ENCODE measurements at regions not wholly inside any gene's neighbourhood (a gene's known extent, or its start where the extent isn't known, plus 50 kb on each side); places are given as distances from the start of the nearest gene placed in this dataset.

DNA sequence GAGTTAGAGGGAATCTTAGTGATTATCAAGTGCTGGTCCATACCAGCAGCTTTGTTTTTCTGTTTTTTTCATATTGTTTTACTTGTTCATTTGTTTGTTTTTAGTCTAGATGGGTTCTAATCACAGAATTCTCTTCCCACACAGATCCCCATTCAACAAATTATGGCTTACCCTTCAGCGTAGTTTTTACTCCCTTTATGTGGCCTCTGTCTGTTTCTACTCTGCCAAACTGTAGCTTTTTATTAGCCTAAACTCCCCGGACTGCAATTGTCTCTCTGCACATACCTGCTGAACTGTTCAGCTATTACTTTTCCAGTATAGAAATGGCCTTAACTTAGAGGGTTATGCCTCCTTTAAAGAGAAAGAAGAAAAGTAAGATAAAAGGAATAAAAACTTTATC lies 348.5 kb downstream of the TGFB2 start:
- no peaks in the 10 kb centered on the region for H4K20me1 ChIP-seq (ENCODE audit: low read depth, low read length)
- no peaks in the 10 kb centered on the region for H3K36me3 ChIP-seq (ENCODE audit: low read length)
- H3K79me2 ChIP-seq (ENCODE audit: insufficient read depth, low read length) = no peaks in the 10 kb centered on the region
- H3K4me3 ChIP-seq (ENCODE audit: insufficient read depth, low read length, poor library complexity, severe bottlenecking) = no peak overlapping the region
- TF ChIP-seq, protein P1, sequence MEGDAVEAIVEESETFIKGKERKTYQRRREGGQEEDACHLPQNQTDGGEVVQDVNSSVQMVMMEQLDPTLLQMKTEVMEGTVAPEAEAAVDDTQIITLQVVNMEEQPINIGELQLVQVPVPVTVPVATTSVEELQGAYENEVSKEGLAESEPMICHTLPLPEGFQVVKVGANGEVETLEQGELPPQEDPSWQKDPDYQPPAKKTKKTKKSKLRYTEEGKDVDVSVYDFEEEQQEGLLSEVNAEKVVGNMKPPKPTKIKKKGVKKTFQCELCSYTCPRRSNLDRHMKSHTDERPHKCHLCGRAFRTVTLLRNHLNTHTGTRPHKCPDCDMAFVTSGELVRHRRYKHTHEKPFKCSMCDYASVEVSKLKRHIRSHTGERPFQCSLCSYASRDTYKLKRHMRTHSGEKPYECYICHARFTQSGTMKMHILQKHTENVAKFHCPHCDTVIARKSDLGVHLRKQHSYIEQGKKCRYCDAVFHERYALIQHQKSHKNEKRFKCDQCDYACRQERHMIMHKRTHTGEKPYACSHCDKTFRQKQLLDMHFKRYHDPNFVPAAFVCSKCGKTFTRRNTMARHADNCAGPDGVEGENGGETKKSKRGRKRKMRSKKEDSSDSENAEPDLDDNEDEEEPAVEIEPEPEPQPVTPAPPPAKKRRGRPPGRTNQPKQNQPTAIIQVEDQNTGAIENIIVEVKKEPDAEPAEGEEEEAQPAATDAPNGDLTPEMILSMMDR (IDR thresholded peaks at IDR 0.05; ENCODE audit: insufficient read depth, low read length, poor library complexity, severe bottlenecking) = no peak
- no peak for TF ChIP-seq EZH2phosphoT487 (conservative IDR thresholded peaks at IDR 0.05; ENCODE audit: low read length)
- H3K9me2 ChIP-seq (replicated peaks; ENCODE audit: insufficient read depth, low read length) = no peaks in the 10 kb centered on the region
- H3K9me3 ChIP-seq (ENCODE audit: insufficient read depth, low read length) = no peaks in the 10 kb centered on the region
- H3F3A ChIP-seq (ENCODE audit: insufficient read depth) = no peaks in the 10 kb centered on the region
- no peak overlapping the region for H3K4me2 ChIP-seq (ENCODE audit: low read depth, low read length, poor library complexity, severe bottlenecking)
- no peaks in the 10 kb centered on the region for H3K27me3 ChIP-seq (ENCODE audit: low read length)
- no peak overlapping the region for H3K27ac ChIP-seq (ENCODE audit: low read depth, low read length)
- no peak overlapping the region for H2AFZ ChIP-seq (ENCODE audit: low read depth, low read length, severe bottlenecking)
- H3K9ac ChIP-seq (ENCODE audit: low read length) = no peak overlapping the region

DNA sequence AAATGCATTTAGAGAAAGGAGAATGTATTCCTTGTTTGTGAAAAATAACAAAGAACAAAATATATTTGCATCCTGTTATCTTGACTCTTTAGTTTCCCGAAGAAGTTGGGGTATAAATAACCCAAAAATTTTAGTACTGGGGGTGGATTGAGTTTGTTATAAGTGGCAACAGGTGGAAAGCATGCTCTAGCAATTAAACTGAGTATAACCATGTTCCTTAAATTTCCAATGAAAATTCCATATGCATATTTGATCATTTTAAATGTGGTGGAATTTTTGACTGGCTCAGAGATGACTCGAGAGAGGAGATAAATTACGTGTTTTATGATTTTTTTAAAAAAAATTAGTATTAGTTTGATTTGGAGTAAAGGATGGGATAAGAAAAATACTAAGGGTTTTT lies 348.9 kb downstream of the TGFB2 start:
- no peak overlapping the region for H3K27ac ChIP-seq (ENCODE audit: low read depth, low read length)
- no peak overlapping the region for H3K4me3 ChIP-seq (ENCODE audit: insufficient read depth, low read length, poor library complexity, severe bottlenecking)
- no peak overlapping the region for H2AFZ ChIP-seq (ENCODE audit: low read depth, low read length, severe bottlenecking)
- no peak overlapping the region for H3K4me2 ChIP-seq (ENCODE audit: low read depth, low read length, poor library complexity, severe bottlenecking)
- no peaks in the 10 kb centered on the region for H4K20me1 ChIP-seq (ENCODE audit: low read depth, low read length)
- no peaks in the 10 kb centered on the region for H3K27me3 ChIP-seq (ENCODE audit: low read length)
- no peak for TF ChIP-seq EZH2phosphoT487 (conservative IDR thresholded peaks at IDR 0.05; ENCODE audit: low read length)
- TF ChIP-seq, protein P1 (IDR thresholded peaks at IDR 0.05; ENCODE audit: insufficient read depth, low read length, poor library complexity, severe bottlenecking) = no peak
- H3K36me3 ChIP-seq (ENCODE audit: low read length) = no peaks in the 10 kb centered on the region
- no peak overlapping the region for H3K9ac ChIP-seq (ENCODE audit: low read length)
- H3K9me3 ChIP-seq (ENCODE audit: insufficient read depth, low read length) = no peaks in the 10 kb centered on the region
- no peaks in the 10 kb centered on the region for H3K9me2 ChIP-seq (replicated peaks; ENCODE audit: insufficient read depth, low read length)
- no peaks in the 10 kb centered on the region for H3K79me2 ChIP-seq (ENCODE audit: insufficient read depth, low read length)
- no peaks in the 10 kb centered on the region for H3F3A ChIP-seq (ENCODE audit: insufficient read depth)

DNA sequence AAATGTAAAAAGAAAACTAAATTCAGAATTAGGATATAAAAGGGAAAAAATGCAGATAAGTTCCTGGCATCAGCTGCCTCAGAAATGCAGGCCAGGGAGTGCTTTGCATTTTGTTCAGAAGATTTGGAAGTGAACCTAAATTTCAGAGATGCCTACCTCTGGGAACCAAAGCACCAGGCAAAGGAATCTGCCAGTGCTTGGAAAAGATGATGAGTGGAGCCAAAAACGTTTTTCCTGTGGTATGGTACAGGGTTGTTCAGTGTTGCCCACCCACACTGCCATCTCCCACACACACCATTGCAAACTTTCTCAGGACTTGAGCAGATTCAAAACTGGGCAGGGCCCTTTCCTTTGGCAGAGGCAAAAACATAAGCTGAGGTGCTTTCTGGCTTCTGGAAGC lies 349.5 kb downstream of the TGFB2 start:
- H3K27me3 ChIP-seq (ENCODE audit: low read length) = no peaks in the 10 kb centered on the region
- no peaks in the 10 kb centered on the region for H3K36me3 ChIP-seq (ENCODE audit: low read length)
- H3K9me3 ChIP-seq (ENCODE audit: insufficient read depth, low read length) = no peaks in the 10 kb centered on the region
- no peaks in the 10 kb centered on the region for H3K9me2 ChIP-seq (replicated peaks; ENCODE audit: insufficient read depth, low read length)
- no peak overlapping the region for H2AFZ ChIP-seq (ENCODE audit: low read depth, low read length, severe bottlenecking)
- no peaks in the 10 kb centered on the region for H3F3A ChIP-seq (ENCODE audit: insufficient read depth)
- no peaks in the 10 kb centered on the region for H4K20me1 ChIP-seq (ENCODE audit: low read depth, low read length)
- TF ChIP-seq, protein P1 (IDR thresholded peaks at IDR 0.05; ENCODE audit: insufficient read depth, low read length, poor library complexity, severe bottlenecking) = no peak
- TF ChIP-seq EZH2phosphoT487 (conservative IDR thresholded peaks at IDR 0.05; ENCODE audit: low read length) = no peak
- H3K4me3 ChIP-seq (ENCODE audit: insufficient read depth, low read length, poor library complexity, severe bottlenecking) = no peak overlapping the region
- no peak overlapping the region for H3K27ac ChIP-seq (ENCODE audit: low read depth, low read length)
- no peak overlapping the region for H3K4me2 ChIP-seq (ENCODE audit: low read depth, low read length, poor library complexity, severe bottlenecking)
- H3K79me2 ChIP-seq (ENCODE audit: insufficient read depth, low read length) = no peaks in the 10 kb centered on the region
- H3K9ac ChIP-seq (ENCODE audit: low read length) = no peak overlapping the region
